T-helper 1 cell treated with Interleukin-12 subunit alpha and Interleukin-12 subunit beta and Interleukin-4 antibody, amounts not matched to agents 30 μg/mL and 1 μg/mL, for 36 hours (primary cell): ENCODE measurements at regions not wholly inside any gene's neighbourhood (a gene's known extent, or its start where the extent isn't known, plus 50 kb on each side); places are given as distances from the start of the nearest gene placed in this dataset.

Experiments
- H3K27ac Mint-ChIP-seq: one replicate; pipeline ENCODE4 v1.8.0; 2021; ENCODE audit warnings: mild to moderate bottlenecking, mixed read lengths
- H3K27me3 Mint-ChIP-seq: one replicate; pipeline ENCODE4 v1.8.0; 2021; ENCODE audit warnings: low read depth, mixed read lengths
- H3K36me3 Mint-ChIP-seq: one replicate; pipeline ENCODE4 v1.8.0; 2021; ENCODE audit warnings: low read depth, mixed read lengths
- H3K4me1 Mint-ChIP-seq: one replicate; pipeline ENCODE4 v1.8.0; 2021; ENCODE audit warnings: low read depth, mixed read lengths
- H3K4me3 Mint-ChIP-seq: one replicate; pipeline ENCODE4 v1.8.0; 2021; ENCODE audit warnings: mild to moderate bottlenecking, moderate library complexity, mixed read lengths
- H3K9me3 Mint-ChIP-seq: one replicate; pipeline ENCODE4 v1.8.0; 2021; ENCODE audit warnings: mixed read lengths

DNA sequence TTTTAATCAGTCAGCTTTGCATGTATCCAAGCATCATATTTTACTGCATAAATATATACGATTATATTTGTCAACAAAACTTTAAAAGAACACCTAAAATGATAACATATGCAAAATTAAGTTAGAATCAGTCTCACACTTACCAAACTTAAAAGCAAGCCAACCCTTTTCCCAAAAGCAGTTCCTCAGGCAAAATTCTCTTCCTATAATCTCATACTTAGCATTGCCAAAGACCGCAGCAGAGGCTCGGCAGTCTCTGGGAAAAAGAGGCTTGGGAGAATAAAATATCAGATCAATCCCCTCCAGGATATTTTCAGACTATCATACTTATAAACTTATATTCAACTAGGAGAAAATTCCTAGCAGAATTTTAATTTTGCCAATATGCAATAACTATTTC lies 93.2 kb upstream of the RGS18 start:
- Mint-ChIP-seq H3K4me3 (no peak overlapping the region), H3K27ac (no peak overlapping the region), H3K4me1 (no peaks in the 10 kb centered on the region), H3K36me3 (no peaks in the 10 kb centered on the region), H3K9me3 (no peaks in the 10 kb centered on the region), H3K27me3 (no peaks in the 10 kb centered on the region)

- Mint-ChIP-seq H3K4me1 (no peaks in the 10 kb centered on the region), H3K36me3 (no peaks in the 10 kb centered on the region), H3K27ac (no peak overlapping the region), H3K27me3 (no peaks in the 10 kb centered on the region), H3K4me3 (no peak overlapping the region), H3K9me3 (no peaks in the 10 kb centered on the region)
Observed at GRCh38 chr1:192066202-192066601, 92.1 kb upstream of the RGS18 start.

DNA sequence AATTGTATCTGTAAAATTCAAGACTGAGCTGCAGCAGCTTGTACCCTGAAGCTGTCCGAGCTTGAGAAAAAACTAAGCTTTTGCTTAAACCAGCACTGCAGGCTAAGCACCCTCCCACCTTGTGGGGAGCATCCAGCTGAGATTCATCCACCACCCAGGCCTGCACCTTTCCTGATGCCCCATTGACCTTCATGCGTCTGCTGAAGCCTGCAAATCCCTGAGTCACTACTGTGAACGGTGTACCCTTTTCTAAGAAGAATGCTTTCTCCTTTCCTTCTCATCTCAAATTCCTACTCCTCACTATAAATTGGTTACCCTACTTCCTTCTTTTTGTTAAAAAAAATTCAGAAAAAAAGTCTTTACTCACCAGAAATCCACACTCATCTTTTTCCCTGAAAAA lies 90.9 kb upstream of the RGS18 start:
- H3K27me3 Mint-ChIP-seq: no peaks in the 10 kb centered on the region
- no peak overlapping the region for H3K27ac Mint-ChIP-seq
- no peaks in the 10 kb centered on the region for H3K4me1 Mint-ChIP-seq
- no peak overlapping the region for H3K4me3 Mint-ChIP-seq
- no peaks in the 10 kb centered on the region for H3K36me3 Mint-ChIP-seq
- H3K9me3 Mint-ChIP-seq: no peaks in the 10 kb centered on the region

GRCh38 chr1:192070213-192070612 lies 88.0 kb upstream of the RGS18 start:
- Mint-ChIP-seq H3K9me3 (no peaks in the 10 kb centered on the region), H3K4me1 (no peaks in the 10 kb centered on the region), H3K27ac (no peak overlapping the region), H3K4me3 (no peak overlapping the region), H3K36me3 (no peaks in the 10 kb centered on the region), H3K27me3 (no peaks in the 10 kb centered on the region)

- Mint-ChIP-seq H3K27me3 (no peaks in the 10 kb centered on the region), H3K27ac (no peak overlapping the region), H3K36me3 (no peaks in the 10 kb centered on the region), H3K4me1 (no peaks in the 10 kb centered on the region), H3K4me3 (no peak overlapping the region), H3K9me3 (no peaks in the 10 kb centered on the region)
Observed at GRCh38 chr1:192080684-192081083, 77.6 kb upstream of the RGS18 start.

DNA sequence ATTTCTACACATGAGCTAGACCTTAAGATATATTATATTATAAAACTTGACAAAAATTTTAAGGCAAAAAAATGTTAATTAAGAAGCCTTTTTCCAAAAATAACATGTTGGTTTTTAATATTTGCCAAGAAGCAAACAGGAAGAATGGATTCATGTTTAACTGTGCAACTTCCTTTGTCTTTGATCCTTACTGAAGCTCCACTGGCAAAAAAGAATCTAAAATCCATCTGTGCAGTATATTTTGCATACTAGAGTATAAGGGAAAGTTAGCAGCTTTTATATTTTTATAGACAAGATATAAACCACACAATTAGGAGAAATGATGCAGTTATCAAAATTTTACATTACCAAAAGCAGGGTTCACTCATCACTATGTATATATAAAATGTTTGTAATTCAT lies 76.9 kb upstream of the RGS18 start:
- Mint-ChIP-seq H3K27ac (no peak overlapping the region), H3K4me3 (no peak overlapping the region), H3K36me3 (no peaks in the 10 kb centered on the region), H3K9me3 (no peaks in the 10 kb centered on the region), H3K27me3 (no peaks in the 10 kb centered on the region), H3K4me1 (no peaks in the 10 kb centered on the region)

DNA sequence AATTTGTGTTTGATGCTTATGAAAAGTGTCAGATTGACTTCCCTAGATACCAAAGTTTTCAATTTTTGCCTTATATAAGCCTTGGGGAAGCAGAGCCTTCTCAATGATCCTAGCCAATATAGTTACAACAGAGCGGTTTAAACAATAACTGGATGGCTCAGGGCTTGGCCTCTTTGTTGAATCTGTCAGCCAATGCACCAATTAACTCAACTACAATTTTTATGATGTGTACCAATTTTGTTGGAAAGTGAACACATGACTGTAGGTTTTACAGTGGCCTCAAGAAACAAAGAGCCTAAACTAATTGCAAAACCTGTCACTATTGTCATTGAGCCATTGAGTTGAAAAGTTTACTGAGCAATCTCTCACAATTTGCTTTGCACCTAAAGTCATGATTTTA lies 71.6 kb upstream of the RGS18 start:
- Mint-ChIP-seq H3K4me3 (no peak overlapping the region), H3K36me3 (no peaks in the 10 kb centered on the region), H3K4me1 (no peaks in the 10 kb centered on the region), H3K9me3 (no peaks in the 10 kb centered on the region), H3K27me3 (no peaks in the 10 kb centered on the region), H3K27ac (no peak overlapping the region)

- no peak overlapping the region for H3K27ac Mint-ChIP-seq
- H3K9me3 Mint-ChIP-seq: no peaks in the 10 kb centered on the region
- no peaks in the 10 kb centered on the region for H3K4me1 Mint-ChIP-seq
- no peaks in the 10 kb centered on the region for H3K36me3 Mint-ChIP-seq
- no peak overlapping the region for H3K4me3 Mint-ChIP-seq
- H3K27me3 Mint-ChIP-seq: no peaks in the 10 kb centered on the region
Observed at GRCh38 chr1:192087334-192087733, 70.9 kb upstream of the RGS18 start.

GRCh38 chr1:192088496-192088895 lies 69.8 kb upstream of the RGS18 start:
- no peak overlapping the region for H3K4me3 Mint-ChIP-seq
- H3K9me3 Mint-ChIP-seq: no peaks in the 10 kb centered on the region
- H3K36me3 Mint-ChIP-seq: no peaks in the 10 kb centered on the region
- no peak overlapping the region for H3K27ac Mint-ChIP-seq
- H3K4me1 Mint-ChIP-seq: no peaks in the 10 kb centered on the region
- H3K27me3 Mint-ChIP-seq: no peaks in the 10 kb centered on the region

DNA sequence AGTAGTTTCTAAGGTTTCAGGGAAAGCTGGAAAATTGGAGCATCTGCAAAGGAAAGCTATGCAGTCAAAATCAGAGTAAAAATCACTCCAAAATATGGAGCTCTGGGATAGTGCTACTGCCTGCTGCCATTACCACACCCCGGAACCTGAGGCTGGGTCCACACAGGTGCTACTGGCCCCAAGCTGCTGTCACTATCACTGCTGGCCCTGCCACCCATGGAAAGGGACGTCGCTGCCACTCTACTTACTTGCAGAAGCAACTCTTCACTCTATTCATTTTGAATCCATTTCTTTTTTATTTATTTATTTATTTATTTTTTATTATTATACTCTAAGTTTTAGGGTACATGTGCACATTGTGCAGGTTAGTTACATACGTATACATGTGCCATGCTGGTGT lies 60.3 kb upstream of the RGS18 start:
- Mint-ChIP-seq H3K9me3 (peaks cover 7% of the 10 kb centered on the region), H3K4me1 (no peaks in the 10 kb centered on the region), H3K27me3 (no peaks in the 10 kb centered on the region), H3K27ac (no peak overlapping the region), H3K36me3 (no peaks in the 10 kb centered on the region), H3K4me3 (no peak overlapping the region)

DNA sequence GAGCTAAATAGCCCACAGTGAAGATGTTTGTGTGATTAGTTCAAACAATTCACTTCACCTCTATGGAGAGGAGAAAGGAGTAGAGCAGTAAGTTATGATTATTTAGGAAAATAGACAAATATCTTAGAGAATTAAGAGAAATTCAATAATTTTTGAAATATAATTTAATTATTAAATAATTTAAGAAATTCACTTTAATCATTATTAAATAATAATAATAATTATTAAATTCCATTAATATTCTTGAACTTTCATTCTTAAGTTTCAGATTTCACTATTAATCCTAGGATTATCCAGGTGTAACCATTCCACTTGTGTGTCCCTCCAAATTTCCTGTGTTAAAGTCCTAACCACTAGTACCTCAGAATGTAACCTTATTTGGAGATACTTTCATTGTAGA lies 58.9 kb upstream of the RGS18 start:
- H3K9me3 Mint-ChIP-seq: peaks cover 7% of the 10 kb centered on the region

DNA sequence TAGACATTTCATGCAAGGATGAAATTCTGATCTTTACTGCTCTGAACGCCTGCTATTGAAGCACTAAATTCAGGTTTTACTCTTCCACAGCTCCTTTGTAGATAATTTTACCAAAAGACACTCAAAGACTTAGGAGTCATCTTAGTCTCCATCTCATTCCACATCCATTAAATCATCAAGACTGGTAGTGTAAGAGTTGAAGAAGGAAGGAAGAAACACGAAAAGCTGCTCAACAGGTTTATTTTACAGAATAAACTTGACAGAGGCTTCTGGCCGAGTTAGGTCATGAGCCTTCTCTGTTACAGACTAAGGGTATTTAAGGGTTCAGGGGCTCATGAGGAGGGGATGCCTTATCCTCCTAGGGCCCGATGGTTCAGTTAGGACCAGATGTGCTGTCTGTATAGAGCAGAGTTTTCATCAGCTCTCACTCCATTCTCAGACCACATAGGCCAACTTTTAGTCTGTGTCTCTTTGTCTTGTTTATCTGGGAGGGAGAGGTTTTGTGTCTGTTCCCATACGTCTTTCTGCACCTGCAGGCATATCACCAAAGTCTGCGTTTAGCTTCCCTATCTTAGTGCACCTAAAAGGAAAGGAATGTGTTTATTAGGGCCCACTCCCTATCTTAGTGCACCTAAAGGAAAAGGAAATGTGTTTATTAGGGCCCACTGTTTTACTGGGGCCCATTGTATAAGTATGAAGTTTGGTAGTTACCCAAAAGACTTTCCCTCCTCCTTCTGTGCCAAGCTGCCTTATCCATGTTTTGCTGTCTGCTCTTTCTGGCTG lies 57.4 kb upstream of the RGS18 start:
- no peaks in the 10 kb centered on the region for H3K27me3 Mint-ChIP-seq
- H3K27ac Mint-ChIP-seq: no peak overlapping the region
- H3K4me3 Mint-ChIP-seq: no peak overlapping the region
- no peaks in the 10 kb centered on the region for H3K9me3 Mint-ChIP-seq
- H3K36me3 Mint-ChIP-seq: no peaks in the 10 kb centered on the region
- no peaks in the 10 kb centered on the region for H3K4me1 Mint-ChIP-seq

More for the DNA sequence above, 58.9 kb upstream of the RGS18 start:
- no peaks in the 10 kb centered on the region for H3K36me3 Mint-ChIP-seq
- no peaks in the 10 kb centered on the region for H3K27me3 Mint-ChIP-seq
- H3K4me3 Mint-ChIP-seq: no peak overlapping the region
- H3K27ac Mint-ChIP-seq: no peak overlapping the region
- H3K4me1 Mint-ChIP-seq: no peaks in the 10 kb centered on the region

DNA sequence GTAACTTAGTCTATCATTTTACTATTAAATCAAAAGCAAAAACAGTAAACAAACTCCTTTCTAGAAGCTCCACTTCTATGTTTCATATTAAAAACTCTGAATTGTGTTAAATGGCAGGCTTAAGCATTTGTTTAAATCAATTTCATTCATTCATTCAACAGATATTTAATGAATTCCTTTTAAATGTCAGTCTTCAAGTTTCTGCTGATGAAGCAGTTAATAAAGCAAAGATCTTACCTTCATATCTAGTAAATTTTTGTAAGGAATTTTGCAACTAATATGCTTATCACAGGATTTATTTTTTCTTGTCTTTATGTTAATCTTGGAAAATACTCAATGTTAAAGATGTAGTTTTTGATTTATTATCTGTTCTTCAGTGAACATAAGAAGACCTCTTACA lies 54.1 kb upstream of the RGS18 start:
- no peaks in the 10 kb centered on the region for H3K9me3 Mint-ChIP-seq
- H3K36me3 Mint-ChIP-seq: no peaks in the 10 kb centered on the region
- H3K4me3 Mint-ChIP-seq: no peak overlapping the region
- H3K27ac Mint-ChIP-seq: no peak overlapping the region
- H3K27me3 Mint-ChIP-seq: no peaks in the 10 kb centered on the region
- no peaks in the 10 kb centered on the region for H3K4me1 Mint-ChIP-seq

DNA sequence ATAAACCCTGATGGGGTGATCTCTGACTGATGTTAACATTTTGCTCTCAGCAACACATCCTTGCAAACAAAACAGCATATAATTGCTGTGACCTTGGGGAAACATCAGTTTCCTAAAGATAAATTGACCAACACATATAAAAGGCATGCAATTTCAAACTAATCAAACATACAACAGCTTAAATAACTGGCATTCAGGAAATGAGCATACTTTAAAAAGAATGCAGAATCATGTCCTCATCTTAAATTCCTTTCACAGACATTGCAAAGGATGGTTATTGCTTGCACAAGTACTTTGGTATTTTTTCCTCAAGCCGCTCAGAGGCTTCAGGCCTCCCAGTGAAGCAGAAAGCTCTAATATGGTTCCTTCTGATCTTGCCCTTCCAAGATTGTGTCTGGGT lies 53.4 kb upstream of the RGS18 start:
- no peak overlapping the region for H3K27ac Mint-ChIP-seq
- no peaks in the 10 kb centered on the region for H3K36me3 Mint-ChIP-seq
- H3K9me3 Mint-ChIP-seq: no peaks in the 10 kb centered on the region
- H3K27me3 Mint-ChIP-seq: no peaks in the 10 kb centered on the region
- no peak overlapping the region for H3K4me3 Mint-ChIP-seq
- H3K4me1 Mint-ChIP-seq: no peaks in the 10 kb centered on the region

- Mint-ChIP-seq H3K27ac (no peak overlapping the region), H3K36me3 (no peaks in the 10 kb centered on the region), H3K4me1 (no peaks in the 10 kb centered on the region), H3K9me3 (no peaks in the 10 kb centered on the region), H3K4me3 (no peak overlapping the region), H3K27me3 (no peaks in the 10 kb centered on the region)
Observed at GRCh38 chr1:192108161-192108560, 50.1 kb upstream of the RGS18 start.
